ENCODE measurements at regions not wholly inside any gene's neighbourhood (a gene's known extent, or its start where the extent isn't known, plus 50 kb on each side); places are given as distances from the start of the nearest gene placed in this dataset.

DNA sequence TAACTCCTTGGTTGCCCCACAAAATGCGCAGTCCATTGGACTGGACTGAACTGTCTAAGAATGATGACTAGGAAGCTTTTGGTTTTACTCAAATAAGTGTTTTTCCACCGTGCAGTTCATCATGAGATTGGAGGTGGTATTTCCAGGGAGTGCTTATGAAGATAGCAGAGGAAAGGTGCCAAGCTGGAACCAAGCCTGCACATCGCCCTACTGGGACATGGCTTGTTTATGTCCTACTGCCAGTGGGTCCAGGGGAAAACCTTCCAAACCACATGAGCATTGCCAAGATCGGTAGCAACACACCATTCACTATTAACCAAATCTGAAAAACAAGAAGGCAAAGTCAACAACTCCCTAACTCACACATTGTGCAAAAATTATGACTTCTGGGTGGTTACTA, 54.7 kb upstream of the DSCAM start:
- no peak for DNase-seq (ENCODE audit: low read depth, low spot score)
- no peak for TF ChIP-seq CTCF (IDR thresholded peaks at IDR 0.05; ENCODE audit: insufficient read depth, low read length, missing control alignments)
- POLR2A ChIA-PET: no interaction called here
- H3K4me3 ChIP-seq (ENCODE audit: low read depth, low read length): no peak overlapping the region
- CTCF ChIA-PET: no interaction called here

- DNase-seq (ENCODE audit: low read depth, low spot score): no peak
- no peak overlapping the region for H3K4me3 ChIP-seq (ENCODE audit: low read depth, low read length)
- no peak for TF ChIP-seq CTCF (IDR thresholded peaks at IDR 0.05; ENCODE audit: insufficient read depth, low read length, missing control alignments)
- ChIA-PET CTCF (no interaction called here), POLR2A (no interaction called here)
Measured at GRCh38 chr21:40902299-40902698, 55.3 kb upstream of the DSCAM start.

DNA sequence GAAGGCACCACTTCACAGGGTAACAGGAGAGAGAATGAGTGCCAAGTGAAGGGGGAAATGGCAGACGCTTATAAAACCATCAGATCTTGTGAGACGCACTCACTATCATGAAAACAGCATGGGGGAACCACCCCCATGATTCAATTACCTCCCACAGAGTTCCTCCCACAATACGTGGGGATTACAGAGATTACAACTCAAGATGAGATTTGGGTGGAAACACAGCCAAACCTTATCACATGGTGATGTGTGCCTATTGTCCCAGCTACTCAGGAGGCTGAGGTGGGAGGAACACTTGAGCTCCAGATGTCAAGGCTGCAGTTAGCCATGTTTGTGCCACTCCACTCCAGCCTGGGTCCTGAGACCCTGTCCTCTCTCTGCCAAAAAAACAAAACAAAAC, 56.0 kb upstream of the DSCAM start:
- TF ChIP-seq CTCF (IDR thresholded peaks at IDR 0.05; ENCODE audit: insufficient read depth, low read length, missing control alignments): no peak
- POLR2A ChIA-PET: no interaction called here
- DNase-seq (ENCODE audit: low read depth, low spot score): no peak
- H3K4me3 ChIP-seq (ENCODE audit: low read depth, low read length): no peak overlapping the region
- CTCF ChIA-PET: no interaction called here

GRCh38 chr21:40905251-40905650, 58.3 kb upstream of the DSCAM start:
- no peak for DNase-seq (ENCODE audit: low read depth, low spot score)
- no peak overlapping the region for H3K4me3 ChIP-seq (ENCODE audit: low read depth, low read length)
- CTCF ChIA-PET: no interaction called here
- POLR2A ChIA-PET: no interaction called here
- TF ChIP-seq CTCF (IDR thresholded peaks at IDR 0.05; ENCODE audit: insufficient read depth, low read length, missing control alignments): no peak

DNA sequence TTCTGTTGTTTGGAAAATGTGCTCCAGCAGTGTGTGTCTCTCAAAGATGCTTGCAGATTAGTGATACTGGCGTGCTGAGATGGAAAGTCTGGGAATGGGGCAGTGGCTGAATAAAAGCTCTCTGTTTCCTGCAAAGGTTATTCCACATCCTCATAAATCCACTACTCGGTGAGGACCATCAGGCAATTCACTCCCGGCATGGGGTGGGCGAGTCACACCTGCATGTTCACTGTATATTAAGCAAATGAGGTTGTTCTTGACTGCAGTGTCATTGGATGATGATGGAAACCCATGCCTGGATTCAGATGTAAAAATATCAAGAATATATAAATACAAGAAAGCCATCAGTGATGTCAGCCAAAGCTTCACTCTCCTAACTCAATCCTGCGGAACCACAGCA, 65.4 kb upstream of the DSCAM start:
- ChIA-PET CTCF (no interaction called here), POLR2A (no interaction called here)
- DNase-seq (ENCODE audit: low read depth, low spot score): no peak

GRCh38 chr21:40915114-40915513, 68.2 kb upstream of the DSCAM start:
- CTCF ChIA-PET: no interaction called here
- no peak for TF ChIP-seq CTCF (IDR thresholded peaks at IDR 0.05; ENCODE audit: insufficient read depth, low read length, missing control alignments)
- DNase-seq (ENCODE audit: low read depth, low spot score): no peak
- POLR2A ChIA-PET: no interaction called here
- no peak overlapping the region for H3K4me3 ChIP-seq (ENCODE audit: low read depth, low read length)

More for the DNA sequence above, 65.4 kb upstream of the DSCAM start:
- no peak for TF ChIP-seq CTCF (IDR thresholded peaks at IDR 0.05; ENCODE audit: insufficient read depth, low read length, missing control alignments)
- H3K4me3 ChIP-seq (ENCODE audit: low read depth, low read length): no peak overlapping the region

Data from AG04449 (cell line).